ENCODE measurements at regions not wholly inside any gene's neighbourhood (a gene's known extent, or its start where the extent isn't known, plus 50 kb on each side); places are given as distances from the start of the nearest gene placed in this dataset.

DNA sequence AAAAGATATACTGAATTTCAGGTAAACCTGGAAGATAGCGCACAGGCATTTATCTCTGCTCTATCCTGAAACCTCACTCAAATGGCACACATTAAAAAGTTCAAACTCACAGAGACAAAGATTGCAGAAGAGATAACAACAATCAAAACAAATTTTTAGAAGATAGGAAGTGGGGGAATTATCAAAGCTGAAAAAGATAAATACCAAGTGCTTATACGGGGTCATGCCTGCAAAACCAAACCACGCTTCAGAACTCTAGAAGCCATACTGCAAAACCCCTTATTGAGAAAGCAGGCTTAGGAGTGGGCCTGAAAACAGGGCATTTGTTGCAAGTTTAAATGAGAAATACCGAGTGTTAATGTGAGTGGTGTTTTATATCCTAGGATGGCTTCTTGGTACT lies 76.8 kb downstream of the BARHL2 start:
- TF ChIP-seq POLR2AphosphoS5 (IDR thresholded peaks at IDR 0.05; ENCODE audit: borderline replicate concordance, low read depth, low read length): no peak
- no peak for TF ChIP-seq FOXP2 (optimal IDR thresholded peaks at IDR 0.05; ENCODE audit: control extremely low read depth, extremely low read length, insufficient read depth)
